SK-N-SH (cell line): ENCODE measurements at regions not wholly inside any gene's neighbourhood (a gene's known extent, or its start where the extent isn't known, plus 50 kb on each side); places are given as distances from the start of the nearest gene placed in this dataset.

Source experiments
- CTCF ChIA-PET: fragments of 300-600, 350-600 bp; formaldehyde crosslinking; extraction: SDS; loops from one replicate; lab custom pipeline; 2021; lab: Yijun Ruan, JAX
- POLR2A ChIA-PET: fragments of 350-600 bp; sonication (Branson Sonifier 250); formaldehyde crosslinking; extraction: SDS; loops from one replicate; lab custom pipeline; 2020; ENCODE audit warnings: antibody characterized with exemption, inconsistent platforms; lab: Yijun Ruan, JAX
- DNase-seq: peaks from one replicate; pipeline ENCODE4 v3.0.0; 2012
- H2AFZ ChIP-seq: fragments of 200-600 bp; sonication (generic); 2 replicates; pipeline ENCODE4 v1.8.1; 2016; ENCODE audit warnings: antibody characterized with exemption, mild to moderate bottlenecking, low read depth
- H3F3A ChIP-seq: fragments of 200-600 bp; sonication (generic); replicated peaks from 2 replicates; pipeline ENCODE3; 2016; ENCODE audit warnings: antibody characterized with exemption, mild to moderate bottlenecking; ENCODE audit not compliant: insufficient read depth
- H3K27ac ChIP-seq, 2 experiments: fragments of 200-500 bp in 1 of 2; fragments of 200-600 bp in 1 of 2; sonication (Bioruptor generic) in 1 of 2; sonication (generic), shearing (Covaris generic) in 1 of 2; 2 replicates each; pipeline versions ENCODE4 v1.5.1 to v1.6.1; 2014 to 2016; ENCODE audit warnings: low read depth in 2 of 2, inconsistent platforms in 1 of 2, low read length in 1 of 2, mild to moderate bottlenecking in 1 of 2, mixed read lengths in 1 of 2
- H3K27me3 ChIP-seq: fragments of 200-600 bp; sonication (generic), shearing (Covaris generic); 2 replicates; pipeline ENCODE4 v1.6.1; 2016; ENCODE audit warnings: mixed run types; ENCODE audit not compliant: insufficient read depth
- H3K36me3 ChIP-seq, 2 experiments: fragments of 200-500 bp in 1 of 2; fragments of 200-600 bp in 1 of 2; sonication (Bioruptor generic) in 1 of 2; sonication (generic) in 1 of 2; replicated peaks in 1 of 2; 2 replicates each; pipeline versions ENCODE3 to v1.5.1; 2014 to 2016; ENCODE audit warnings: low read length in 1 of 2, mild to moderate bottlenecking in 1 of 2; ENCODE audit not compliant: insufficient read depth in 2 of 2, control insufficient read depth in 1 of 2
- H3K4me1 ChIP-seq, 2 experiments: fragments of 200-500 bp in 1 of 2; fragments of 200-600 bp in 1 of 2; sonication (Bioruptor generic) in 1 of 2; sonication (generic), shearing (Covaris generic) in 1 of 2; 2 replicates each; pipeline versions ENCODE4 v1.5.1 to v1.6.1; 2014 to 2016; ENCODE audit warnings: low read depth in 1 of 2, low read length in 1 of 2, mixed run types in 1 of 2; ENCODE audit not compliant: insufficient read depth in 2 of 2, control insufficient read depth in 1 of 2
- H3K4me2 ChIP-seq: fragments of 200-600 bp; sonication (generic), shearing (Covaris generic); 2 replicates; pipeline ENCODE4 v1.6.1; 2017; ENCODE audit warnings: mixed run types
- H3K4me3 ChIP-seq, 2 experiments: fragments of 200-500 bp in 1 of 2; fragments of 200-600 bp in 1 of 2; sonication (Bioruptor generic) in 1 of 2; sonication (generic), shearing (Covaris generic) in 1 of 2; 2 replicates each; pipeline versions ENCODE4 v1.5.1 to v1.8.1; 2014 to 2016; ENCODE audit warnings: low read depth in 2 of 2, inconsistent platforms in 1 of 2, low read length in 1 of 2, mild to moderate bottlenecking in 1 of 2, mixed read lengths in 1 of 2, moderate library complexity in 1 of 2
- H3K79me2 ChIP-seq: fragments of 200-600 bp; sonication (generic); 2 replicates; pipeline ENCODE4 v1.8.1; 2017; ENCODE audit warnings: mild to moderate bottlenecking; ENCODE audit not compliant: insufficient read depth
- H3K9ac ChIP-seq: fragments of 200-600 bp; sonication (generic); 2 replicates; pipeline ENCODE4 v1.6.1; 2017; ENCODE audit warnings: mixed run types
- H3K9me2 ChIP-seq: fragments of 200-600 bp; sonication (generic); 2 replicates; pipeline ENCODE4 v1.6.1; 2017; ENCODE audit warnings: mixed run types
- H3K9me3 ChIP-seq: fragments of 200-600 bp; sonication (generic); 2 replicates; pipeline ENCODE4 v1.6.1; 2017; ENCODE audit warnings: mixed run types, mild to moderate bottlenecking, moderate library complexity
- H4K20me1 ChIP-seq: fragments of 200-600 bp; sonication (generic); 2 replicates; pipeline ENCODE4 v1.6.1; 2017; ENCODE audit warnings: mild to moderate bottlenecking, mixed run types; ENCODE audit not compliant: insufficient read depth
- CHD2 ChIP-seq: fragments of 150-350 bp; IDR thresholded peaks from 2 replicates; pipeline ENCODE4 v1.6.1; 2018; ENCODE audit warnings: low read length; ENCODE audit not compliant: partially characterized antibody
- EZH2phosphoT487 ChIP-seq: fragments of 200-600 bp; sonication (generic); IDR thresholded peaks from 2 replicates; pipeline ENCODE4 v1.6.1; 2017; ENCODE audit warnings: low read depth, mixed run types, mild to moderate bottlenecking, antibody characterized with exemption, moderate library complexity, borderline replicate concordance
- FOSL2 ChIP-seq: IDR thresholded peaks from 2 replicates; pipeline ENCODE4 v1.4.0; 2012; ENCODE audit warnings: low read depth, mild to moderate bottlenecking, moderate library complexity, borderline replicate concordance
- FOXJ3 ChIP-seq: sonication (generic); formaldehyde crosslinking; IDR thresholded peaks from 2 replicates; pipeline ENCODE4 v1.5.1; 2020; ENCODE audit warnings: mild to moderate bottlenecking, missing genetic modification reagents
- GABPA ChIP-seq: IDR thresholded peaks from 2 replicates; pipeline ENCODE4 v1.4.0; 2012; ENCODE audit warnings: low read depth, mild to moderate bottlenecking
- JUND ChIP-seq: IDR thresholded peaks from 2 replicates; pipeline ENCODE4 v1.4.0; 2012
- NFIC ChIP-seq: IDR thresholded peaks from 2 replicates; pipeline ENCODE4 v1.4.0; 2012; ENCODE audit warnings: borderline replicate concordance
- NRF1 ChIP-seq: IDR thresholded peaks from 2 replicates; pipeline ENCODE4 v1.6.1; 2012; ENCODE audit warnings: low read depth, mild to moderate bottlenecking, low read length
- POLR2AphosphoS5 ChIP-seq: IDR thresholded peaks from 2 replicates; pipeline ENCODE4 v1.6.1; 2012; ENCODE audit warnings: low read depth, low read length
- RCOR1 ChIP-seq: fragments of 150-350 bp; IDR thresholded peaks from 2 replicates; pipeline ENCODE4 v1.6.1; 2017; ENCODE audit warnings: antibody characterized with exemption, low read length
- SMC3 ChIP-seq: IDR thresholded peaks from 2 replicates; pipeline ENCODE4 v1.6.1; 2012; ENCODE audit warnings: low read depth, low read length, improper control_type of control experiment
- TAF1 ChIP-seq: IDR thresholded peaks from 2 replicates; pipeline ENCODE4 v1.6.1; 2012; ENCODE audit warnings: low read depth, mild to moderate bottlenecking, low read length, moderate library complexity, borderline replicate concordance
- TEAD4 ChIP-seq: IDR thresholded peaks from 2 replicates; pipeline ENCODE4 v1.4.0; 2012; ENCODE audit warnings: mild to moderate bottlenecking, borderline replicate concordance; ENCODE audit not compliant: insufficient read depth
- YY1 ChIP-seq: IDR thresholded peaks from 2 replicates; pipeline ENCODE4 v1.4.0; 2012; ENCODE audit warnings: low read depth, mild to moderate bottlenecking
- WGBS: methylation state at CpG from one replicate; pipeline ENCODE4 v1.1.6; 2017; ENCODE audit warnings: low lambda C conversion rate; 5-methylcytosine and 5-hydroxymethylcytosine counted together
- TF ChIP-seq, protein P1 (sequence below): fragments of 200-600 bp; sonication (generic); IDR thresholded peaks from 2 replicates; pipeline ENCODE4 v1.6.1; 2017; ENCODE audit warnings: antibody characterized with exemption, mild to moderate bottlenecking, moderate library complexity
- TF ChIP-seq, protein P2 (sequence below): IDR thresholded peaks from 2 replicates; pipeline ENCODE4; 2012
- TF ChIP-seq, protein P3 (sequence below): fragments of 150-350 bp; IDR thresholded peaks from 2 replicates; pipeline ENCODE4 v1.6.1; 2017; ENCODE audit warnings: antibody characterized with exemption, low read length, low read depth, borderline replicate concordance

DNA sequence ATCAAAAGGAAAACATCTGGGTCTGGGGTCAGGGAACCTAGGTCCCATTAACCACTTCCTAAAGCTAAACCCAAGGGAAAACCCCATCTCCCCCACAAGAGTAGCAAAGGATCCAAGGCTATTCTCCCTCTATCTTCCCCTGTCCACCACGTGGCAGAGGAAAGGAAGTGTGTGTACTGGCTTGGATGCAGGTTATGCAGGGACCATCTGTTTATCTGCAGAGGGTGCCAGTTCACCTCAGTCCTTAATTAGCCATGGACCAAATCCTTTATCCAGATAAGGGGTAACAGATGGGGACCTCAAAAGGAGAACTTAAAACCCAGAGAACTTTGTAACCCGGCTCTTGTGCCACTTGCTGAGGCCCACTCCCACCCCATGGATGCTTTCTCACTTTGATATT lies 135.3 kb downstream of the ZNF518B start:
- TF ChIP-seq TAF1 (no peak), FOXJ3 (no peak), RCOR1 (no peak), NFIC (no peak), POLR2AphosphoS5 (no peak), GABPA (no peak), EZH2phosphoT487 (no peak), NRF1 (no peak), FOSL2 (no peak), TEAD4 (no peak), CHD2 (no peak), YY1 (no peak), JUND (no peak), SMC3 (no peak)
- TF ChIP-seq, protein P1, sequence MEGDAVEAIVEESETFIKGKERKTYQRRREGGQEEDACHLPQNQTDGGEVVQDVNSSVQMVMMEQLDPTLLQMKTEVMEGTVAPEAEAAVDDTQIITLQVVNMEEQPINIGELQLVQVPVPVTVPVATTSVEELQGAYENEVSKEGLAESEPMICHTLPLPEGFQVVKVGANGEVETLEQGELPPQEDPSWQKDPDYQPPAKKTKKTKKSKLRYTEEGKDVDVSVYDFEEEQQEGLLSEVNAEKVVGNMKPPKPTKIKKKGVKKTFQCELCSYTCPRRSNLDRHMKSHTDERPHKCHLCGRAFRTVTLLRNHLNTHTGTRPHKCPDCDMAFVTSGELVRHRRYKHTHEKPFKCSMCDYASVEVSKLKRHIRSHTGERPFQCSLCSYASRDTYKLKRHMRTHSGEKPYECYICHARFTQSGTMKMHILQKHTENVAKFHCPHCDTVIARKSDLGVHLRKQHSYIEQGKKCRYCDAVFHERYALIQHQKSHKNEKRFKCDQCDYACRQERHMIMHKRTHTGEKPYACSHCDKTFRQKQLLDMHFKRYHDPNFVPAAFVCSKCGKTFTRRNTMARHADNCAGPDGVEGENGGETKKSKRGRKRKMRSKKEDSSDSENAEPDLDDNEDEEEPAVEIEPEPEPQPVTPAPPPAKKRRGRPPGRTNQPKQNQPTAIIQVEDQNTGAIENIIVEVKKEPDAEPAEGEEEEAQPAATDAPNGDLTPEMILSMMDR: no peak
- TF ChIP-seq, protein P2, sequence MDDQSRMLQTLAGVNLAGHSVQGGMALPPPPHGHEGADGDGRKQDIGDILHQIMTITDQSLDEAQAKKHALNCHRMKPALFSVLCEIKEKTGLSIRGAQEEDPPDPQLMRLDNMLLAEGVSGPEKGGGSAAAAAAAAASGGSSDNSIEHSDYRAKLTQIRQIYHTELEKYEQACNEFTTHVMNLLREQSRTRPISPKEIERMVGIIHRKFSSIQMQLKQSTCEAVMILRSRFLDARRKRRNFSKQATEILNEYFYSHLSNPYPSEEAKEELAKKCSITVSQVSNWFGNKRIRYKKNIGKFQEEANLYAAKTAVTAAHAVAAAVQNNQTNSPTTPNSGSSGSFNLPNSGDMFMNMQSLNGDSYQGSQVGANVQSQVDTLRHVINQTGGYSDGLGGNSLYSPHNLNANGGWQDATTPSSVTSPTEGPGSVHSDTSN: no peak
- TF ChIP-seq, protein P3, sequence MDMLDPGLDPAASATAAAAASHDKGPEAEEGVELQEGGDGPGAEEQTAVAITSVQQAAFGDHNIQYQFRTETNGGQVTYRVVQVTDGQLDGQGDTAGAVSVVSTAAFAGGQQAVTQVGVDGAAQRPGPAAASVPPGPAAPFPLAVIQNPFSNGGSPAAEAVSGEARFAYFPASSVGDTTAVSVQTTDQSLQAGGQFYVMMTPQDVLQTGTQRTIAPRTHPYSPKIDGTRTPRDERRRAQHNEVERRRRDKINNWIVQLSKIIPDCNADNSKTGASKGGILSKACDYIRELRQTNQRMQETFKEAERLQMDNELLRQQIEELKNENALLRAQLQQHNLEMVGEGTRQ: no peak
- H3K27ac ChIP-seq: no peak overlapping the region
- WGBS: 0% methylated on average over 2 of the region's 2 CpGs
- H3K79me2 ChIP-seq: no peaks in the 10 kb centered on the region
- H2AFZ ChIP-seq: no peak overlapping the region
- H3K9me3 ChIP-seq: no peaks in the 10 kb centered on the region
- H3K9ac ChIP-seq: no peak overlapping the region
- H3K36me3 ChIP-seq: no peaks in the 10 kb centered on the region
- H4K20me1 ChIP-seq: no peaks in the 10 kb centered on the region
- no peak overlapping the region for H3K4me2 ChIP-seq
- H3K4me1 ChIP-seq: no peaks in the 10 kb centered on the region
- ChIA-PET POLR2A (no interaction called here), CTCF (interaction anchor here (0.8 kb wide), 1 partner anchor 8 kb away, joined by 3 read pairs; no protein-coding TSS in a partner anchor)
- H3K4me3 ChIP-seq: no peak overlapping the region
- no peaks in the 10 kb centered on the region for H3K27me3 ChIP-seq
- H3F3A ChIP-seq: no peaks in the 10 kb centered on the region
- DNase-seq: no peak
- no peaks in the 10 kb centered on the region for H3K9me2 ChIP-seq

DNA sequence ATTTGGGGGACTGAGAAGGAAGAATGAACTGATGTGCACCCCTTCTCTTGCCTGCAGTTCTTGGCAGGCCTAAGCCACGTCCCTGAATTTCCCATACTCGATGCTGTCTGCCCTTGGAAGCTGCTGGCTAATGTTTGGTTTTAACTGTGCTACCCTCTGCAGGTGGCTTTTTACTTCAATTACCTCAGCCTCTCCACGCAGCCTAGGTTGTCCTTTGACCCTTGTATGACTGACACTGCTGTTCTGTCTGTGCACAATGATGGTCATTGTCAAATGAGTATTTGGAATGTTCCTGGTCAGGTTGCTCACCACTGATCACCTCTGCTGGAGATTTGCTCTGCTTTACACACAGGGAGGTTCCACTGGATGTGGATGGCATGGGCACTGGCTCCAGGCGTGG lies 137.1 kb downstream of the ZNF518B start:
- H3K79me2 ChIP-seq: no peaks in the 10 kb centered on the region
- ChIA-PET POLR2A (no interaction called here), CTCF (no interaction called here)
- H3F3A ChIP-seq: no peaks in the 10 kb centered on the region
- no peaks in the 10 kb centered on the region for H3K9me2 ChIP-seq
- H3K9ac ChIP-seq: no peak overlapping the region
- H3K27me3 ChIP-seq: no peaks in the 10 kb centered on the region
- H3K4me1 ChIP-seq: no peaks in the 10 kb centered on the region
- TF ChIP-seq, protein P1: no peak
- no peak for TF ChIP-seq SMC3
- TF ChIP-seq CHD2: no peak
- TF ChIP-seq FOXJ3: no peak
- no peak for TF ChIP-seq POLR2AphosphoS5
- no peak overlapping the region for H2AFZ ChIP-seq
- no peaks in the 10 kb centered on the region for H3K9me3 ChIP-seq
- no peaks in the 10 kb centered on the region for H3K36me3 ChIP-seq
- no peak overlapping the region for H3K27ac ChIP-seq
- WGBS: 0% methylated on average over 3 of the region's 4 CpGs
- H3K4me3 ChIP-seq: no peak overlapping the region
- DNase-seq: no peak
- H4K20me1 ChIP-seq: no peaks in the 10 kb centered on the region
- no peak overlapping the region for H3K4me2 ChIP-seq
